IMR-90 (cell line): ENCODE measurements at regions not wholly inside any gene's neighbourhood (a gene's known extent, or its start where the extent isn't known, plus 50 kb on each side); places are given as distances from the start of the nearest gene placed in this dataset.

Experiments used
- ATAC-seq: fragments of 200-7000 bp; cut with Tn5 transposase; 2 replicates; pipeline ENCODE4 v1.9.1; 2020; ENCODE audit warnings: low read depth, mild to moderate bottlenecking, moderate library complexity
- BruUV-seq: library from RNA; stranded (reverse); fragments of 400-500 nt; replicated peaks from 2 replicates; lab custom pipeline; 2021; lab: Mats Ljungman, UMichigan
- CTCF ChIA-PET: fragments of 300-600 bp; formaldehyde crosslinking; extraction: SDS; loops from one replicate; lab custom pipeline; 2021; ENCODE audit warnings: antibody characterized with exemption; lab: Yijun Ruan, JAX
- POLR2A ChIA-PET: fragments of 300-600 bp; sonication (Branson Sonifier 250); formaldehyde crosslinking; loops from one replicate; lab custom pipeline; 2022; ENCODE audit warnings: antibody characterized with exemption; ENCODE audit not compliant: unreplicated experiment; lab: Charles Lee
- DNase-seq: peaks from one replicate; pipeline ENCODE4 v3.0.0; 2013
- H2AFZ ChIP-seq: replicated peaks from 2 replicates; pipeline ENCODE3; 2013; ENCODE audit warnings: low read length, mild to moderate bottlenecking; ENCODE audit not compliant: poor library complexity
- H2AK5ac ChIP-seq: 2 replicates; pipeline ENCODE4 v1.6.1; 2013; ENCODE audit warnings: low read depth, low read length, inconsistent platforms
- H2AK9ac ChIP-seq: replicated peaks from 2 replicates; pipeline ENCODE3; 2013; ENCODE audit warnings: mild to moderate bottlenecking, low read depth, low read length, moderate library complexity; ENCODE audit not compliant: poor library complexity
- H2BK120ac ChIP-seq: 2 replicates; pipeline ENCODE4 v1.6.1; 2013; ENCODE audit warnings: low read depth, low read length, inconsistent platforms
- H2BK15ac ChIP-seq: 3 replicates; pipeline ENCODE4 v1.6.1; 2013; ENCODE audit warnings: low read depth, low read length, inconsistent platforms
- H2BK20ac ChIP-seq: 2 replicates; pipeline ENCODE4 v1.6.1; 2013; ENCODE audit warnings: low read depth, mild to moderate bottlenecking, inconsistent platforms, low read length, moderate library complexity
- H2BK5ac ChIP-seq: 2 replicates; pipeline ENCODE4 v1.6.1; 2013; ENCODE audit warnings: mild to moderate bottlenecking, low read depth, low read length, inconsistent platforms; ENCODE audit not compliant: poor library complexity, severe bottlenecking
- H3K14ac ChIP-seq: replicated peaks from 2 replicates; pipeline ENCODE4 v1.6.1; 2013; ENCODE audit warnings: low read depth, low read length, inconsistent platforms
- H3K18ac ChIP-seq: 2 replicates; pipeline ENCODE4 v1.6.1; 2013; ENCODE audit warnings: low read depth, low read length, control low read depth
- H3K23ac ChIP-seq: 2 replicates; pipeline ENCODE4 v1.6.1; 2013; ENCODE audit warnings: low read depth, low read length, inconsistent platforms
- H3K27ac ChIP-seq: 2 replicates; pipeline ENCODE4 v1.5.1; 2013; ENCODE audit warnings: mild to moderate bottlenecking, control low read depth, low read length; ENCODE audit not compliant: insufficient read depth
- H3K27me3 ChIP-seq: 2 replicates; pipeline ENCODE4 v1.6.1; 2013; ENCODE audit warnings: low read length; ENCODE audit not compliant: control insufficient read depth, insufficient read depth
- H3K36me3 ChIP-seq: 2 replicates; pipeline ENCODE4 v1.6.1; 2013; ENCODE audit warnings: low read length, mixed read lengths; ENCODE audit not compliant: control insufficient read depth, insufficient read depth
- H3K4ac ChIP-seq: 2 replicates; pipeline ENCODE4 v1.6.1; 2013; ENCODE audit warnings: low read depth, low read length, inconsistent platforms
- H3K4me1 ChIP-seq: 2 replicates; pipeline ENCODE4 v1.6.1; 2013; ENCODE audit warnings: low read length, mixed read lengths; ENCODE audit not compliant: control insufficient read depth, insufficient read depth
- H3K4me2 ChIP-seq: 2 replicates; pipeline ENCODE4 v1.6.1; 2013; ENCODE audit warnings: low read depth, mild to moderate bottlenecking, control low read depth, low read length, moderate library complexity
- H3K4me3 ChIP-seq: 2 replicates; pipeline ENCODE4 v1.5.1; 2013; ENCODE audit warnings: low read depth, mild to moderate bottlenecking, control low read depth, low read length, moderate library complexity; ENCODE audit not compliant: insufficient read depth
- H3K56ac ChIP-seq: 2 replicates; pipeline ENCODE4 v1.6.1; 2013; ENCODE audit warnings: low read length, inconsistent platforms; ENCODE audit not compliant: insufficient read depth; ENCODE audit errors: extremely low read depth
- H3K79me1 ChIP-seq, 2 experiments: 2 replicates each; pipeline ENCODE4 v1.6.1; 2013; ENCODE audit warnings: low read length in 2 of 2, inconsistent platforms in 1 of 2, low read depth in 1 of 2
- H3K9ac ChIP-seq: 2 replicates; pipeline ENCODE4 v1.6.1; 2013; ENCODE audit warnings: low read depth, low read length, control low read depth
- H3K9me1 ChIP-seq: 2 replicates; pipeline ENCODE4 v1.6.1; 2013; ENCODE audit warnings: low read length, inconsistent platforms; ENCODE audit not compliant: insufficient read depth
- H3K9me3 ChIP-seq: 2 replicates; pipeline ENCODE4 v1.6.1; 2013; ENCODE audit warnings: low read length; ENCODE audit not compliant: control insufficient read depth, insufficient read depth
- H4K20me1 ChIP-seq: 2 replicates; pipeline ENCODE4 v1.6.1; 2013; ENCODE audit warnings: low read length, inconsistent platforms; ENCODE audit not compliant: insufficient read depth
- H4K5ac ChIP-seq: 2 replicates; pipeline ENCODE4 v1.6.1; 2013; ENCODE audit warnings: mild to moderate bottlenecking, low read depth, low read length, control low read depth
- H4K8ac ChIP-seq, 2 experiments: 2 replicates each; pipeline ENCODE4 v1.6.1; 2013; ENCODE audit warnings: low read depth in 2 of 2, low read length in 2 of 2, control low read depth in 1 of 2, inconsistent platforms in 1 of 2
- H4K91ac ChIP-seq: 2 replicates; pipeline ENCODE4 v1.6.1; 2013; ENCODE audit warnings: low read depth, low read length, inconsistent platforms; ENCODE audit not compliant: insufficient read depth
- BHLHE40 ChIP-seq: fragments of 150-350 bp; IDR thresholded peaks from 2 replicates; pipeline ENCODE4 v1.6.1; 2016; ENCODE audit warnings: mild to moderate bottlenecking, low read depth, low read length
- CEBPB ChIP-seq: IDR thresholded peaks from 2 replicates; pipeline ENCODE4 v1.6.1; 2012; ENCODE audit warnings: low read depth, low read length, improper control_type of control experiment
- CHD1 ChIP-seq: IDR thresholded peaks from 2 replicates; pipeline ENCODE4 v1.6.1; 2012; ENCODE audit warnings: low read depth, low read length, improper control_type of control experiment
- FOS ChIP-seq: fragments of 150-350 bp; IDR thresholded peaks from 2 replicates; pipeline ENCODE4 v1.6.1; 2016; ENCODE audit warnings: low read depth, low read length
- MAZ ChIP-seq: IDR thresholded peaks from 2 replicates; pipeline ENCODE4 v1.6.1; 2012; ENCODE audit warnings: low read depth, mild to moderate bottlenecking, low read length, improper control_type of control experiment, moderate library complexity, borderline replicate concordance
- MXI1 ChIP-seq: IDR thresholded peaks from 2 replicates; pipeline ENCODE4 v1.6.1; 2012; ENCODE audit warnings: low read depth, mild to moderate bottlenecking, low read length, moderate library complexity, borderline replicate concordance
- NFE2L2 ChIP-seq: fragments of 150-350 bp; IDR thresholded peaks from 2 replicates; pipeline ENCODE4 v1.6.1; 2016; ENCODE audit warnings: low read depth, mild to moderate bottlenecking, low read length
- POLR2A ChIP-seq: IDR thresholded peaks from 2 replicates; pipeline ENCODE4 v1.6.1; 2012; ENCODE audit warnings: mild to moderate bottlenecking, low read depth, low read length
- RAD21 ChIP-seq: IDR thresholded peaks from 2 replicates; pipeline ENCODE4 v1.6.1; 2012; ENCODE audit warnings: low read length, improper control_type of control experiment
- RCOR1 ChIP-seq: IDR thresholded peaks from 2 replicates; pipeline ENCODE4 v1.6.1; 2012; ENCODE audit warnings: mild to moderate bottlenecking, low read length, improper control_type of control experiment; ENCODE audit not compliant: insufficient replicate concordance
- RFX5 ChIP-seq: IDR thresholded peaks from 2 replicates; pipeline ENCODE4 v1.8.0; 2012; ENCODE audit warnings: low read depth, mild to moderate bottlenecking, low read length, moderate library complexity
- SMC3 ChIP-seq: fragments of 150-350 bp; IDR thresholded peaks from 2 replicates; pipeline ENCODE4 v1.6.1; 2016; ENCODE audit warnings: low read depth, mild to moderate bottlenecking, antibody characterized with exemption, low read length, moderate library complexity
- dilution Hi-C: fragments of 300-500 bp; cut with HindIII; formaldehyde crosslinking; loops from one replicate; pipeline ENCODE4 v1.14.3; 2018; ENCODE audit warnings: low sequenced_read_pairs; ENCODE audit not compliant: unreplicated experiment
- in situ Hi-C: fragments of 300-500 bp; cut with MboI; formaldehyde crosslinking; loops from 3 replicates; pipeline ENCODE4 v1.14.3; 2019; ENCODE audit warnings: low sequenced_read_pairs, inconsistent platforms, mixed read lengths
- intact Hi-C: fragments of 100-400 bp; cut with micrococcal nuclease; formaldehyde crosslinking; loops from 2 replicates; pipeline ENCODE4 v1.10.0; 2022
- TF ChIP-seq, protein P1 (sequence below): fragments of 150-350 bp; IDR thresholded peaks from 2 replicates; pipeline ENCODE4 v1.6.1; 2017; ENCODE audit warnings: mild to moderate bottlenecking, antibody characterized with exemption, low read length, low read depth
- TF ChIP-seq, protein P2 (sequence below): fragments of 150-350 bp; IDR thresholded peaks from 2 replicates; pipeline ENCODE4 v1.6.1; 2016; ENCODE audit warnings: low read depth, mild to moderate bottlenecking, low read length, moderate library complexity, borderline replicate concordance
- TF ChIP-seq, protein P3 (sequence below): conservative IDR thresholded peaks from 2 replicates; pipeline ENCODE4 v1.5.1; 2012; ENCODE audit warnings: mild to moderate bottlenecking, low read depth, low read length, improper control_type of control experiment

DNA sequence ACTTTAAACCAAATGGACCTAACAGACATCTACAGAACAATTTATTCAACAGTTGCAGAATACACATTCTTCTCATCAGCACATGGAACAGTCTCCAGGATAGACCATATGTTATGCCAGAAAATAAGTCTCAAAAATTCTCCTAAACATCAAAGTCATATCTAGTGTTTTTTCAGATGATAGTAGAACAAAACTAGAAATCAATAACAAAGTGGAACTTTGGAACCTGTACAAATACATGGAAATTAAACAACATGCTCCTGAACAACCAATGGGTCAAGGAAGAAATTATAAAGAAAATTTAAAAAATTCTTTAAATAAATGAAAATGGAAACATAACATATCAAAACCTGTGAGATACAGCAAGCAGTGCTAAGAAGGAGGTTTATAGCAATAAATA lies 194.1 kb upstream of the SIX2 start:
- no peaks in the 10 kb centered on the region for H3K36me3 ChIP-seq
- in situ Hi-C loops = no loop called here

More for the DNA sequence above, 194.1 kb upstream of the SIX2 start:
- H3K14ac ChIP-seq = no peak overlapping the region
- ChIA-PET POLR2A (no interaction called here), CTCF (no interaction called here)
- H3K79me1 ChIP-seq = no peaks in the 10 kb centered on the region
- no peak overlapping the region for H2BK5ac ChIP-seq
- H2BK20ac ChIP-seq = no peak overlapping the region
- no peak overlapping the region for H2AK9ac ChIP-seq
- DNase-seq = no peak
- no peak overlapping the region for H4K8ac ChIP-seq
- H3K4me3 ChIP-seq = no peak overlapping the region
- no peak overlapping the region for H2BK15ac ChIP-seq
- no peak for TF ChIP-seq SMC3
- no peak for TF ChIP-seq NFE2L2
- TF ChIP-seq, protein P1, sequence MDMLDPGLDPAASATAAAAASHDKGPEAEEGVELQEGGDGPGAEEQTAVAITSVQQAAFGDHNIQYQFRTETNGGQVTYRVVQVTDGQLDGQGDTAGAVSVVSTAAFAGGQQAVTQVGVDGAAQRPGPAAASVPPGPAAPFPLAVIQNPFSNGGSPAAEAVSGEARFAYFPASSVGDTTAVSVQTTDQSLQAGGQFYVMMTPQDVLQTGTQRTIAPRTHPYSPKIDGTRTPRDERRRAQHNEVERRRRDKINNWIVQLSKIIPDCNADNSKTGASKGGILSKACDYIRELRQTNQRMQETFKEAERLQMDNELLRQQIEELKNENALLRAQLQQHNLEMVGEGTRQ = no peak
- TF ChIP-seq BHLHE40 = no peak
- TF ChIP-seq, protein P2, sequence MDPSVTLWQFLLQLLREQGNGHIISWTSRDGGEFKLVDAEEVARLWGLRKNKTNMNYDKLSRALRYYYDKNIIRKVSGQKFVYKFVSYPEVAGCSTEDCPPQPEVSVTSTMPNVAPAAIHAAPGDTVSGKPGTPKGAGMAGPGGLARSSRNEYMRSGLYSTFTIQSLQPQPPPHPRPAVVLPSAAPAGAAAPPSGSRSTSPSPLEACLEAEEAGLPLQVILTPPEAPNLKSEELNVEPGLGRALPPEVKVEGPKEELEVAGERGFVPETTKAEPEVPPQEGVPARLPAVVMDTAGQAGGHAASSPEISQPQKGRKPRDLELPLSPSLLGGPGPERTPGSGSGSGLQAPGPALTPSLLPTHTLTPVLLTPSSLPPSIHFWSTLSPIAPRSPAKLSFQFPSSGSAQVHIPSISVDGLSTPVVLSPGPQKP = no peak
- TF ChIP-seq CHD1 = no peak
- no peak for TF ChIP-seq MXI1
- no peak for TF ChIP-seq FOS
- no peak for TF ChIP-seq RAD21
- TF ChIP-seq MAZ = no peak
- TF ChIP-seq POLR2A = no peak
- no peak for TF ChIP-seq RCOR1
- TF ChIP-seq, protein P3, sequence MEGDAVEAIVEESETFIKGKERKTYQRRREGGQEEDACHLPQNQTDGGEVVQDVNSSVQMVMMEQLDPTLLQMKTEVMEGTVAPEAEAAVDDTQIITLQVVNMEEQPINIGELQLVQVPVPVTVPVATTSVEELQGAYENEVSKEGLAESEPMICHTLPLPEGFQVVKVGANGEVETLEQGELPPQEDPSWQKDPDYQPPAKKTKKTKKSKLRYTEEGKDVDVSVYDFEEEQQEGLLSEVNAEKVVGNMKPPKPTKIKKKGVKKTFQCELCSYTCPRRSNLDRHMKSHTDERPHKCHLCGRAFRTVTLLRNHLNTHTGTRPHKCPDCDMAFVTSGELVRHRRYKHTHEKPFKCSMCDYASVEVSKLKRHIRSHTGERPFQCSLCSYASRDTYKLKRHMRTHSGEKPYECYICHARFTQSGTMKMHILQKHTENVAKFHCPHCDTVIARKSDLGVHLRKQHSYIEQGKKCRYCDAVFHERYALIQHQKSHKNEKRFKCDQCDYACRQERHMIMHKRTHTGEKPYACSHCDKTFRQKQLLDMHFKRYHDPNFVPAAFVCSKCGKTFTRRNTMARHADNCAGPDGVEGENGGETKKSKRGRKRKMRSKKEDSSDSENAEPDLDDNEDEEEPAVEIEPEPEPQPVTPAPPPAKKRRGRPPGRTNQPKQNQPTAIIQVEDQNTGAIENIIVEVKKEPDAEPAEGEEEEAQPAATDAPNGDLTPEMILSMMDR = no peak
- TF ChIP-seq CEBPB = no peak
- no peak for TF ChIP-seq RFX5
- intact Hi-C loops (no loop called here), dilution Hi-C loops (no loop called here)
- no peak overlapping the region for H2AK5ac ChIP-seq
- no peaks in the 10 kb centered on the region for H3K9me3 ChIP-seq
- no peak overlapping the region for H3K4ac ChIP-seq
- no peak overlapping the region for H3K27ac ChIP-seq
- no peaks in the 10 kb centered on the region; the same call in 1 of the 2 replicates for H3K4me1 ChIP-seq
- H3K9ac ChIP-seq = no peak overlapping the region
- H4K5ac ChIP-seq = no peak overlapping the region
- BruUV-seq = no TSS peak
- no peak for ATAC-seq
- H2AFZ ChIP-seq = no peak overlapping the region
- H3K56ac ChIP-seq = no peak overlapping the region
- H3K23ac ChIP-seq = no peak overlapping the region
- H3K27me3 ChIP-seq = peaks cover 19% of the 10 kb centered on the region
- H3K9me1 ChIP-seq = no peaks in the 10 kb centered on the region
- H3K4me2 ChIP-seq = no peak overlapping the region
- H2BK120ac ChIP-seq = no peak overlapping the region
- no peak overlapping the region for H4K91ac ChIP-seq
- H4K20me1 ChIP-seq = no peaks in the 10 kb centered on the region
- no peak overlapping the region for H3K18ac ChIP-seq
